HG03565 (cell line): ENCODE measurements at regions not wholly inside any gene's neighbourhood (a gene's known extent, or its start where the extent isn't known, plus 50 kb on each side); places are given as distances from the start of the nearest gene placed in this dataset.

Experiments
- ATAC-seq: cut with Tn5 transposase; IDR thresholded peaks from one replicate; pipeline ENCODE4 v1.9.1; 2021; ENCODE audit warnings: mild to moderate bottlenecking, moderate library complexity; ENCODE audit not compliant: unreplicated experiment

GRCh38 chr12:76259660-76260389, 88.4 kb downstream of the BBS10 start:
- no peak for ATAC-seq

GRCh38 chr12:76259106-76259505, 89.1 kb downstream of the BBS10 start:
- ATAC-seq = no peak

DNA sequence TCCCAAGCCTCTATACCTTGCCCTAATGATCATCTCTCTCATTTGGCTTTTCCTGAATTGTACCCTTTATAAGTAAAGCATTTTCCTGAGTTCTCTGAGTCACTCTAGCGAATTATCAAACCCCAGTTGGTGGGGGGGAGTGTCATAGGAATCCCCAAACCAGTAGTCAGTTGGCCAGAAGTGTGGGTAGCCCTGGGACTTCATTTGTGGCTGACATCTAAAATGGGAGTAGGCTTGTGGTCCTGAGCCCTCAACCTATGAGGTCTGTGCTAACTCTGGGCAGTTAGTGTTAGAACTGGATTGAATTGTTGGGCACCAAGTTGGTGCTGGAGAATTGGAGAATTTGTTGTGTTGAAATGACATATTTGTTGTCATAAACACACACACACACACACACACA, 91.3 kb downstream of the BBS10 start:
- ATAC-seq = no peak

- ATAC-seq = no peak
Observed at GRCh38 chr12:76256321-76256720, 91.9 kb downstream of the BBS10 start.

GRCh38 chr12:76255692-76256091, 92.5 kb downstream of the BBS10 start:
- no peak for ATAC-seq

GRCh38 chr12:76255281-76255680, 92.9 kb downstream of the BBS10 start:
- no peak for ATAC-seq

- no peak for ATAC-seq
Observed at GRCh38 chr12:76252031-76252430, 96.2 kb downstream of the BBS10 start.

DNA sequence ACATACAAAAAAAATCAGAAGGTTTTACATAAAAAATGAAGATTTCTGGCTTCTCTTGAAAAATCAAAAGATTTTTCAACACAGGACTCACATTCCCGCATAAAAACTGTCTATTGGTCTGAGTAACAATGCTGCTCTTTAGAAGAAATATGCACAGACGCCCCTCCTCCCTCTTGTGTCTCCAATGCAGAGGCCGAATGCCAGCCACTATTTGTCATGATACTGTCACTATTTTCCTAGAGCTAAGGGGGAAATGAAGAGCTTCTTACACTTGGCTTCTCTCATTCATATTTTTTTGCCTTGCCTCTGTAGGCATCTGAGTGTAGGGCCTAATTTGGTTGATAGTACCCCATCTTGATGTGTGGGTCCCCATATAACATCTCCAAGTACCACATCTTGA, 98.0 kb downstream of the BBS10 start:
- no peak for ATAC-seq

DNA sequence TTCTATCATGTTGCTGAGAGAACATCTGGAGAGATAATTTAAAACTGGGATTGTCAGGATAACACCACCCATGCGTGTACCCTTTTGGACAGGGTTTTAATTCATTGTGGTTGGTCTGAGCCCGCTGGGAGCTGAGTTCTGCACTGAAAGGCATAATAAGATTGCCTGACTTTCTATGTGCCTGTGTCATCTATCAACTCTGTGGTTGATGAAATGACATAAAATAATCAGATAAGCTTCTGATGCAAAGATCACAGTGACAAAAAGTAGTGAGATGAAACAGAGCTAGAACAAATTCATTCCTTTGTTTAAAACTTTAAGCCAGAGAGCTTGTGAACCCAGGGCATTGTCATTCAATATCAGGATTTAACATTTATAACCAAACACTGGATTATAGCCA, 98.7 kb downstream of the BBS10 start:
- ATAC-seq = no peak

DNA sequence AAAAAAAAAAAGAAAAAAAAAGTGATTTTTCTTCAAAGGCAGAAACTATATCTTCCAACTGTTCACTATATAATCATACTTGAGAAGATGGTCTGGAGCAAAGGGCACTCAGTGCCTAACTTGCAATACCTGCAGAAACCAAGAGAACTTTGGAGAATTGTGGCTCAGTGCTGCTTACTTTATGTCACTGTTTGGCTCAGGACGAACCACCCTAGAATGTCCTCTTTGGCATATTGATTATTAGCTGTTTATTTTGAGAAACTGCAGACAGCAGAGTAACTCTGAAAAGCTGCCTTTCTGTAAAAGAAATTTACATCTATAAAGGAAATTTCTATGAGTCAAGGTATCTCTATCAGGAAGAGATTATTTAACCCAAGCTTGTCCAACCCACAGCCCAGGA, 100.2 kb downstream of the BBS10 start:
- no peak for ATAC-seq

DNA sequence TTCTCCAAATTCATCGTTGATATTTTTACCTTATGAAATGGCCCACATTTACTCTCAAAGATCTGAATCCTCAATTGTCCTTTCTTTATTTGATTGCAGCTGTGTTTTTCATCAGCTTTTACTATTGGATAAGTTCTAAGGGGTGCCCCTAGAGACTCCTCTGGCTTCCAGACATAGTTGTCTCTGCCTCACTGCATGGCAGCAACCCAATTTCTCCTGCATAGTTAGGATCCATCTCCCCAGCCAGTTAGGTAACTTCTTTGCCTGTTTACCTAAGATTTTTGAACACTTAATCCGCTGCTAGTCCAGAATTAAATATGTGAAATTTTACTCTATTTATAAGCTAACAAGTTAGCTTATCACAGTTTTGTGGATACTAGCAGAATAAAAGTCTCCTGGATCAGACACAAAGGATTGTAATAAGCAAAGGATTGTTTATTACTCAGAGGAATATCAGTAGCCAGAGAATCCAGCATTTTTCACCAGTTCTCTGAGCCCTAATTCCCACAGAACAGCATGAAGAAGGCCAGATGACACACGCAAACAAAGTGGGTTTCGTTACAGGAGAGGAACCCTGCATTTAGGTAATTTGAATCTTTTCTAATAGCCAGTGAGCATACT, 101.1 kb downstream of the BBS10 start:
- ATAC-seq = no peak

DNA sequence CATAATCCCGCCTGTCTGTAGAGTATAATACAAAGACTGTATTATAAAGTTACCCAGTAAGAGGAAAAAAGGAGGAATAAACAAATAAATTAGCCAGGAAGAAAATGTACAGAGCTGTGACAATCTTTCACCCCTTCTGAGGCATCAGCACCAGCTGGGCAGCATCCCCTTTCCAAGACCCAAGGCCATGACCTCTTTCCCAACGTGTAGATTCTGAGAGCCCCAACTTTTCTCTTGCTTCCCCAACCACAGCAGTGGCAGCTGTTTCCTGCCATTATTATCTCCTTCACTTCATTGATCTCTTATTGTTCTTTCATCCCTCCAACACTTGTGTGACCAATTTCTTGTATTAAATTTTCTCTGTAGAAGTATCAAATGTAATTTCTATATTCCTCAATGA, 101.6 kb downstream of the BBS10 start:
- no peak for ATAC-seq

DNA sequence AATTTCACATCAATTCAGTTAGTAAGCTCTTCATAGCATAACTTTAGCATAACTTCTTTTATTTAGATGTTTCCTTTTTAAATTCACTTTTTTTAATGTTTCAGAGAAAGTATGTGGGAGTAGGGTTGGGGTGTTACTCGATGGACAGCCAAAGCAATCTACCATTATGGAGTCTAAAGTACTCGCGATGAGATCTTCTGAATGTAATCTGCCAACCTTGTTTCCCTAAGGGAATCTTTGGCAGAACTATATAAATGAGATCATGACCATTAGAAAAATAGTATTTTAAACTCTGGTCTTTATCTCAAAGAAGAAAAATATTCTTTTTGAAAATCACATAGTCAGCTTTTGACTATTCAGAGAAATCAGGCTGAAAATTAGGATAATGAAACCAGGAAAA, 103.9 kb downstream of the BBS10 start:
- ATAC-seq = no peak

- ATAC-seq = no peak
Observed at GRCh38 chr12:76242813-76243550, 105.2 kb downstream of the BBS10 start.

GRCh38 chr12:76241371-76241770, 106.8 kb downstream of the BBS10 start:
- ATAC-seq = no peak

GRCh38 chr12:76240281-76240680, 107.9 kb downstream of the BBS10 start:
- no peak for ATAC-seq

- ATAC-seq = no peak
Observed at GRCh38 chr12:76238688-76239087, 109.5 kb downstream of the BBS10 start.

DNA sequence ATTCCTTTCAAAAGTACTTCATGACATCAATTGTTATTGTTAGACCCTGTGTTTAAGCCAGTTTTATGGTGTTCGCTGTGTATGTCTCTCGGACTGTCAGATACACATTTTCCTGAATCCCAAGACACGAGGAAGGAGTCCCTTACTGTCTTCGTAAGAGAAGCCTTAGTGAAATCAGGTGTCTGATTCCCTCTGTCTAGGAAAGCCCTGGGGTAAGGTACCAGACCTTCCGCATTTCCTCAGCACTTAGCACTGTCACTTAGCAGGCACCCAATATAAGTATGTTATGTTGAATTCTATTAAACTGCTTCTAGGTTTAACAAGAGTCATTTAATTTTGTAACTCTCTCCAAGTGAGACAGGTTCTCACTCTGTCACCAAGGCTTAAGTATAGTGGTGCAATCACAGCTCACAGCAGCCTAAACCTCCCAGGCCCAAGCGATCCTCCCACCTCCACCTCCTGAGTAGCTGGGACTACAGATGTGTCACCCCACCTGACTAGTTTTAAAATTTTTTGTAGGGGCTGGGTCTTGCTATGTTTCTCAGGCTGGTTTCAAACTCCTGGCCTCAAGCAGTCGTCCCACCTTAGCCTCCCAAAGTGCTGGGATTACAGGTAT, 111.0 kb downstream of the BBS10 start:
- ATAC-seq = no peak

DNA sequence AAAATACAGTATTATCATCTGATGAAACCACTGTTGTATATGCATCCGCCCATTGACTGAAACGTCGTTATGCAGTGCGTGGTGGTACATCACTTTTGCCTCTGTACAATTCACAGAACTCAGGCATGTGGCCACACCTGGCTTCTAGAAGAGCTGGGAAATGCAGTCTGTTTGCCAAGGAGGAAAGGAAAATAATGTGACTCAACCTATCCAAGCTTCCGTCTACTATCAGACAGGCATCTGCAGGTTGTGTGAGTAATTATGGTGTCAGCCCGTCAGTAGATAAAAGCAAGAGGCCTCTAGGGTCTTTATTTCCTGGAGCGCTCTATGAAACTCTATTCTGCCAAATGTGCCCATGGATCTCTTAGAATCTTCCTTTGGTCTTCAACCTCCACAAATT, 111.6 kb downstream of the BBS10 start:
- ATAC-seq = no peak

GRCh38 chr12:76234741-76235140, 113.5 kb downstream of the BBS10 start:
- no peak for ATAC-seq

GRCh38 chr12:76232013-76232412, 116.2 kb downstream of the BBS10 start:
- no peak for ATAC-seq

DNA sequence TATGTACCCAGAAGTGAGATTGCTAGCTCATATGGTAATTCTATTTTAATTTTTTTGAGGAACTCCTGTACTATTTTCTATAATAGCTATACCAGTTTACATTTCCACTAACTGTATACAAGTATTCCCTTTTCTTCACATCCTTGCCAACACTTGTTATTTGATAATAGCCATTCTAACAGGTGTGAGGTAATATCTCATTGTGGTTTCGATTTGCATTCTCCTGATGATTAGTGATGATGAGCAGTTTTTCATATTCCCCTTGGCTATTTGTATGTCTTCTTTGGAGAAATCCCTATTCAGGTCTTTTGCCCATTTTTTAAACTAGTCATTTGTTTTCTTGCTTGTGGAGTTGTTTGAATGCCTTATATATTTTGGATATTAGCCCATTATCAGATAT, 121.3 kb downstream of the BBS10 start:
- ATAC-seq = no peak
